Right renal cortex interstitium (tissue), 3 donors: ENCODE measurements at regions not wholly inside any gene's neighbourhood (a gene's known extent, or its start where the extent isn't known, plus 50 kb on each side); places are given as distances from the start of the nearest gene placed in this dataset.
"Not testable (repeated sequence)": the region's sequence is repeated elsewhere in the genome, so short reads cannot be mapped to it uniquely, and the experiment has no call there.

ENCODE experiments used
- DNase-seq, 3 donors: peaks; one replicate each; pipeline ENCODE4 v3.0.0-alpha.2; 2013; ENCODE audit warnings: low read depth in 3 of 3, low spot score in 2 of 3

DNA sequence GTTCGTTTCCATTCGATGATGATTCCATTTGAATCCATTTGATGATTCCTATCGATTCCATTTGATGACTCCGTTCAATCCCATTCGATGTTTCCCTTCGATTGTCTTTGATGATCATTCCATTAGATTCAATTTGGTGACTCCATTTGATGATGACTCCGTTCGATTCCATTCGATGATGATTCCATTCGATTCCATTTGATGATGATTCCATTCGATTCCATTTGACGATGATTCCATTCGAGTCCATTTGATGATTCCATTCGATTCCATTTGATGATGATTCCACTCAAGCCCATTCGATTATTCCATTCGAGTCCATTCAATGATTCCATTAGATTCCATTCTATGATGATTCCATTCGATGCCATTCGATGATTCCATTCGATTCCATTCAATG is 2730.6 kb downstream of the RPIA start:
- not testable (repeated sequence) for DNase-seq

DNA sequence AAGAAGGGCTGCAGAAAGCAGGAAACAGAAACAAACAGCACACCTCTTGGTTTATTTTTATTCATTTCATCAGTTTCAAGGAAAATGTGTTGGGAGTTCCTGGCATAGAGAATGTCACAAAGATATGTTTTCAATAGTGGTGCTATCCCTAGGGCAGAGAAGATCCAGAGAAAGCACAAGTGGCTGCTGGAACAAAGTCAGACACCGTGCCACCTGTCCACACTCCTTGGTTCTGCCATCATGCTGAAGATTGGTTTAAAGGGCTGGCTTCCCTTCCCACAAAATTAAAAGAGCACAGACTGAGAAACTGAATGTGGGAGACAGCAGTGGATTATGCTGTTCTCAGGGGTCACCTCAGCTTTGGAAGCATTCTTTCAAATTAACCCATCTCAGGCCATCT is 2735.7 kb downstream of the RPIA start:
- not testable (repeated sequence) for DNase-seq

DNA sequence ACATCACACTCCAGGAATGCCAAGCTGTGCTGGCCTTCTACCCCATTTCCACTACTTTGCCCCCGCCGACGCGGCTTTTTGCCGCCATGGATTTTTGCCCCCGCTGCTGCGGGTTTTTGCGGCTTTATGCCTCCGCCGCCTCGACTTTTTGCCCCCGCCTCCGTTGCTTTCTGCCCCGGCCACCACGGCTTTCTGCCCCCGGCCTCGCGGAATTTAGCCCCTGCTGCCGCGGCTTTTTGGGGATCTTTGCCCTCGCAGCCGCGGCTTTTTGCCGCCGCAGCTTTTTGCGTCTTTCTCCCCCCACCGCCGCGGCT is 2750.4 kb downstream of the RPIA start:
- not testable (repeated sequence) for DNase-seq

DNA sequence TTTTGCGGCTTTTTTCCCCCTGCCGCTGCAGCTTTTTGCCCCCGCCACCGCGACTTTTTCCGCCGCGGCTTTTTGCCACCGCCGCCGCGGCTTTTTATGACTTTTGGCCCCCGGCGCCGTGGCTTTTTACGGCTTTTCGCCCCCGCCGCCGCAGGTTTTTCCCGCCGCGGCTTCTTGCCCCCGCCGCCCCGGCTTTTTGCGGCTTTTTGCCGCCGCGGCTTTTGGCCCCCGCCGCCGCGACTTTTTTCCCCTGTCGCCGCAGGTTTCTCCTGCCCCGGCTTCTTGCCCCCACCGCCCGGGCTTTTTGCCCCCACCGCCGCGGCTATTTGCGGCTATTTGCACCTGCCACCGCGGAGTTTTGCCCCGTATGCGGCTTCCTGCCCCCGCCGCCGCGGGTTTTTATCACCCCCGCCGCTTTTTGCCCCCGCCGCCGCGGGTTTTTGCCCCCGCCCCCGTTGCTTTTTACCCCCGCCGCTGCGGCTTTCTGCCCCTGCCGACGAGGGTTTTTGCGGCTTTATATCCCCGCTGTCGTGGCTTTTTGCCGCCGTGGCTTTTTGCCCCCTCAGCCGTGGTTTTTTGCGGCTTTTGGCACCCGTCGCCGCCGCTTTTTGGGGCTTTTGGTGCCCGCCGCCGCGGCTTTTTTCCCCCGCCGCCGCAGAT is 2750.9 kb downstream of the RPIA start:
- no peak for DNase-seq

DNA sequence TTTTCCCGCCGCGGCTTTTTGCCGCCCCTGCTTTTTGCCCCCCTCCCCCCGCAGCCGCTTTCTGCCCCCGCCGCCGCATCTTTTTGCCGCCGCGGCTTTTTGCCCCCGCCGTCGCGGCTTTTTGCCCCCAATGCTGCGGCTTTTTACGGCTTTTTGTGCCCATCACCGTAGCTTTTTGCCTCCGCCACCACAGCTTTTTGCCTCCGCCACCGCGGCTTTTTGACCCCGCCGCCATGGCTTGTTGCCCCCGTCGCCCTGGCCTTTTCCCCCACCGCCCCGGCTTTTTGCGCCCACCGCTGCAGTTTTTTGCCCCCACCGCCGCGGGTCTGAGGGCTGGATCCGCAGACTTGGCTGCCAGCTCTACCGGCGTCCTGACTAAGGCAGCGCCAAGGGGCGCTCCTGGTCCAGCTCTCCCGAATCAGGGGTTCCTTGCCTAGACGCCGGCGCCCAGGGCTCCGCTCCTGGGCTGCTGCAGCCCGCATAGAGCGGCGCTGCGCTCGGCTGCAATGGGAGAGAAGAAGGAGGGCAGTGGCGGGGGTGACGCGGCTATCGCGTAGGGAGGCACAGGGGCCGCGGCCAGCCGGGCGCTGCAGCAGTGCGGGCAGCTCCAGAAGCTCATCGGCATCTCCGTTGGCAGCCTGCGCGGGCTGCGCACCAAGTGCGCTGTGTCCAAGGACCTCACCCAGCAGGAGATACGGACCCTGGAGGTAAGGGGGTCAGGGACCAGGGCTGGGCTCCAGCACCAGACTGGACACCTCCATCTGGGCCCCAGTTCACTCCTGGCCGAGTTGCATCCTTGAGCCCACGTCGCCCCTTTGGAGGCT is 2751.6 kb downstream of the RPIA start:
- DNase-seq: not testable (repeated sequence)

DNA sequence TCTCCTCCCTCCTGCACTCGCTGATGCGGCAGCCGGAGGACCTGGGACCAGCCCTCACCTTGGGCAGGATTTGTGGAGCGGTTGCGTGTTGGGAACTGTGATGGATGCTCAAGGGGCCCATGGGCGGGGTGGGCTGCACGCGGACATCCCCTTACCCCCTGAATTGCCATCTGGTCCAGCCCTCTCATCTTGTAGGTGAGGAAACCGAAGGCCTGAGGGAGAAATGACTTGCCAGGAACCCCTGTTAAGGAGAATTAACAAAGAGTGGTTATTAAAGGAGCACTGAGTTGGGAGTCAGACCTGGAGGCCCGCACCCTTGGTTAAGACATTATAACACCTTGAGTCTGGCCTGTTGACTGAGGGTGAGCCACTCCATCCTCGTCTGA is 2752.2 kb downstream of the RPIA start:
- DNase-seq: not testable (repeated sequence)

DNA sequence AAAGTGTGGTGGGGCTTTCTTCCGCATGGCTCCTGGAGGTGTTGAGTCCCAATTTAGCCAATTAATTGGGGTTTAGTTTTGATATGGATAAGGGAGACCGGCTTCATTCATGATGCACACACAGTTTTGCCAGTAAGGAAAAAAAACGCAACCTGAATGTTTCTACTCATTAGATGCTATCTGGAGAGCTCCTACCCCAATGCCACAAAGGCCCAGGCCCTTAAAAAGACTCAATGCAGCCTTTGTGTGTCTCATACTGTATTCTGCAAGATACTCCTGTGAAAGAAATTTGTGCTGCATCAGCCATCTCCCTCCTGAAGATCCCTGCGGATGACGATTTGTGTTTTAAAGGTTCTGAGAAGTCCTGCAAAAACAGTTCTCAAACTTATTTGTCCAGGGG is 2754.2 kb downstream of the RPIA start:
- not testable (repeated sequence) for DNase-seq

DNA sequence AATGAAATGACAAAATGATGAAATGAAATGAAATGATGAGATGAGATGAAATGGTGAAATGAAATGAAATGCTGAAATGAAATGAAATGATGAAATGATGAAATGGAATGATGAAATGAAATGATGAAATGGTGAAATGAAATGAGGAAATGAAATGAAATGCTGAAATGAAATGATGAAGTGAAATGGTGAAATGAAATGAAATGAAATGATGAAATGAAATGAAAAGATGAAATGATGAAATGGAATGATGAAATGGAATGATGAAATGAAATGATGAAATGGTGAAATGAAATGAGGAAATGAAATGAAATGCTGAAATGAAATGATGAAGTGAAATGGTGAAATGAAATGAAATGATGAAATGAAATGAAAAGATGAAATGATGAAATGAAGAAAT is 2755.0 kb downstream of the RPIA start:
- not testable (repeated sequence) for DNase-seq

DNA sequence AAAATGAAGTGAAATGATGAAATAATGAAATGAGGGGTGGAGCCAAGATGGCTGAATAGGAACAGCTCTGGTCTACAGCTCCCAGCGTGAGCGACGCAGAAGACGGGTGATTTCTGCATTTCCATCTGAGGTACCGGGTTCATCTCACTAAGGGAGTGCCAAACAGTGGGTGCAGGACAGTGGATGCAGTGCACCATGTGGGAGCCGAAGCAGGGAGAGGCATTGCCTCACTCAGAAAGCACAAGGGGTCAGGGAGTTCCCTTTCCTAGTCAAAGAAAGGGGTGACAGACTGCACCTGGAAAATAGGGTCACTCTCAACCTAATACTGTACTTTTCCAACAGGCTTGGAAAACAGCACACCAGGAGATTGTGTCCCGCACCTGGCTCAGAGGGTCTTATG is 2755.4 kb downstream of the RPIA start:
- not testable (repeated sequence) for DNase-seq

DNA sequence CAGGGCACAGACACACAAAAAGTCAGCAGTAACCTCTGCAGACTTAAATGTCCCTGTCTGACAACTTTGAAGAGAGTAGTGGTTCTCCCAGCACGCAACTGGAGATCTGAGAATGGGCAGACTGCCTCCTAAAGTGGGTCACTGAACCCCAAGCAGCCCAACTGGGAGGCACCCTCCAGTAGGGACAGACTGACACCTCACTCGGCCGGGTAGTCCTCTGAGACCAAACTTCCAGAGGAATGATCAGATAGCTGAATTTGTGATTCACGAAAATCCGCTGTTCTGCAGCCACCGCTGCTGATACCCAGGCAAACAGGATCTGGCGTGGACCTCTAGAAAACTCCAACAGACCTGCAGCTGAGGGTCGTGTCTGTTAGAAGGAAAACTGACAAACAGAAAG is 2756.0 kb downstream of the RPIA start:
- not testable (repeated sequence) for DNase-seq

DNA sequence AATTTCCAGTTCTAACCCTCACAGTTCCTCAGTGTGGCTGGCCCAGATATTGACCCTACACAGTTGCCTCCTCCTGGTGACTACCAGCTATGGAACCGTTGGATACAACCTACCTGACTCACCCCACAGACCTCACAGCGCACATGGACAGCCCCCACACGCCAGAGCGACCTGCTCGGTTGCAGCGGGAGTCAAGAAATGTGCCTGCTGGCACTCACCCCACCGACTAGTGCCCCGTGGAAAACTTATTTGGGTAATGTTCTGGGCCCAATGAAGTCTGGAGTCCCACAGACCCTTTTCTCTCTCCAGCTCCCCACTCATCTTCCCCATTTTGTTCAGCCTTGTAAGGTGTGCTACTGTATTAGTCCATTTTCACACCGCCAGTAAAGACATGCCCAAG is 2770.8 kb downstream of the RPIA start:
- DNase-seq: not testable (repeated sequence)

DNA sequence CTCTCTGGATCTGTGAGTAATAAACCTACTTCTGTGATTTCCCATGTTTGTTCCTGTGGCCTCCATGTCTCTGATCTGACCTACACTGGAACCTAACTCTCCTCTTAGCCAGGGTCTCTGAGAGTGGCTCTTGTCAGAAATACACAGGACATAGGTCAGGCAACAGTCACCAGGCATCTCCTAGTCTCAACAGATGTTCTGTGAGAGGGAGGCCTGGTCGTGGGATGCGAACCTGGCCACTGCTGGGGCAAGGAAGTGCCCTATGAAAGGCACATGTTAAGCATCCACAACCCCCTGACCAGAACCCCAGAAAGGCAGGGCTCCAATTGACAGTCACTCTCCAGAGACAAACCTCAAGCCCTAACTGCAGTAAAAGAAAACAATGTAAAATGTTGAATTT is 2771.5 kb downstream of the RPIA start:
- not testable (repeated sequence) for DNase-seq

DNA sequence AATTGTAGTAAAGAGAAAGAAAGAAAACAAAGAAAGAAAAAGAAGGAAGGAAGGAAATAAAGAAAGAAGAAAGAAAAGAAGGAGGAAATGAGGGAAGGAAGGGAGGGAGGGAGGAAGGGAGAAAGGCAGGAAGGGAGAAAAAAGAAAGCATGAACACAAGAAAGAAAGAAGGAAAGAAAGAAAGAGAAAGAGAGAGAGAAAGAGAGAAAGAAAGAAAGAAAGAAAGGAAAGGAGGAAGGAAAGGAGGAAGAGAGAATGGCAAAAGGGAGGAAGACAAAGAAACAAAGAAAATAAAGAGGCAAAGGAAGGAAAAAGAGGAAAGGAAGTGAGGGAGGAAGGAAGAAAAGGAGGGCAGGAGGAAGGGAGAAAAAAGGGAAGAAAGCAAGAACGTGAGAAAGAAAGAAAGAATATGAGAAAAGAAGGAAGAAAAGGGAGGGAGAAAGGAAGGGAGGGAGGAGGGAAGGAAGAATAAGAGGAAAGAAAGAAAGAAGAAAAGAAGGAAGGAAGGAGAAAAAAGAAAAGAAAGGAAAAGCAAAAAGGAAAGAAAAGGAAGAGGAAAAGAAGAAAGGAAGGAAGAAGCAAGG is 2775.4 kb downstream of the RPIA start:
- not testable (repeated sequence) for DNase-seq

DNA sequence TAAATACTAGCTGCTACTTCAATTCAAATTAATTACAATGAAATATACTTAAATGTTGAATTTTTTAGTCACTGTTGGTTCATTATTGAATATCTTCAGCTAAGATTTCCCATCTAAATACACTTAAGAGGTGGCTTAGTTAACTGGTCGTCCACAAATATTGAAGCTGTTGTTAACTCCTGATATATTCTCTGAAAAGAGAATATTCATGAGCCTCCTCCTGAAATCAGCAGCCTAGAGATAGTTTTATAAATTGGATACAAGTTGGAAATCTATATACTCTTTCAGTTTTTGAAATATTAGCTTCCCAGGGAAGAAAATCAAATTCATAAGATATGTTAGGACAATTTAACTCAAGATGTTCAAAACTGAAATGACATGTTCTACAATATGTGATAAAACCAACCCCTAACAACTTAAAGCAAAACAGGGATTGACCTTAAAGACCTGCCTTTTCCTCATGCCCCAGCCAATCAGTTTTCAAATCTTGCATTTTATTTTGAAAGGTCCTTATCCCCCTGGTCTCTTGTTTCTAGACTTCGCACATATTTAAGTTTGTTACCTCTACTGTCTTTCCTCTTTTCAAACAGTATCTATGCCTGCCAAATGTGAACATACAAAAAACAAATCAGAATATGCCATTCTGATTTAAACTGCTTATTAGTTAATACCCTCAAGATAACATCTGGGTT is 2784.9 kb downstream of the RPIA start:
- DNase-seq: not testable (repeated sequence)

DNA sequence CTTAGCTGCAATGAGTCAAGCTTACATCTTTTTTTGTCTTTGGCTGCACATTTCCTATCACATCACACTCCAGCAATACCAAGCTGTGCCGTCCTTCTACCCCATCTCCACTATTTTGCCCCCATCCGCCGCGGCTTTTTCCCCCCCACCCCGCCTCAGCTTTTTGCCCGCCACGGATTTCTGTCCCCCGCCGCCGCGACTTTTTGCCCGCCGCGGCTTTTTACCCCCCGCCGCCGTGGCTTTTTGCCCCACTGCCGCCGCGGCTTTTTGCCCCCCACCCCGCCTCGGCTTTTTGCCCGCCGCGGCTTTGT is 2785.4 kb downstream of the RPIA start:
- not testable (repeated sequence) for DNase-seq

DNA sequence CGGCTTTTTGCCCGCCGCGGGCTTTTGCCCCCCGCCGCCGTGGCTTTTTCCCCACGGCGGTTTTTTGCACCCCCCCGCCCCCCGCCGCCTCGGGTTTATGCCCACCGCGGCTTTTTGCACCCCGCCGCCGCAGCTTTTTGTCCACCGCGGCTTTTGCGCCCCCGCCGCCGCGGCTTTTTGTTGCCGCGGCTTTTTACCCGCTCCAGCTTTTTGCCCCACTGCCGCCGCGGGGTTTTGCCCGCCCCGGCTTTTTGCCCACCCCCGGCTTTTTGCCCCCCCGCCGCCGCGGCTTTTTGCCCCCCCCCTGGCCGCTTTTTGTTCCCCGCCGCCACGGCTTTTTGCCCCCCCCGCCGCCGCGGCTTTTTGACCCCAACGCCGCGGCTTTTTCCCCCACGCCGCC is 2785.8 kb downstream of the RPIA start:
- not testable (repeated sequence) for DNase-seq

DNA sequence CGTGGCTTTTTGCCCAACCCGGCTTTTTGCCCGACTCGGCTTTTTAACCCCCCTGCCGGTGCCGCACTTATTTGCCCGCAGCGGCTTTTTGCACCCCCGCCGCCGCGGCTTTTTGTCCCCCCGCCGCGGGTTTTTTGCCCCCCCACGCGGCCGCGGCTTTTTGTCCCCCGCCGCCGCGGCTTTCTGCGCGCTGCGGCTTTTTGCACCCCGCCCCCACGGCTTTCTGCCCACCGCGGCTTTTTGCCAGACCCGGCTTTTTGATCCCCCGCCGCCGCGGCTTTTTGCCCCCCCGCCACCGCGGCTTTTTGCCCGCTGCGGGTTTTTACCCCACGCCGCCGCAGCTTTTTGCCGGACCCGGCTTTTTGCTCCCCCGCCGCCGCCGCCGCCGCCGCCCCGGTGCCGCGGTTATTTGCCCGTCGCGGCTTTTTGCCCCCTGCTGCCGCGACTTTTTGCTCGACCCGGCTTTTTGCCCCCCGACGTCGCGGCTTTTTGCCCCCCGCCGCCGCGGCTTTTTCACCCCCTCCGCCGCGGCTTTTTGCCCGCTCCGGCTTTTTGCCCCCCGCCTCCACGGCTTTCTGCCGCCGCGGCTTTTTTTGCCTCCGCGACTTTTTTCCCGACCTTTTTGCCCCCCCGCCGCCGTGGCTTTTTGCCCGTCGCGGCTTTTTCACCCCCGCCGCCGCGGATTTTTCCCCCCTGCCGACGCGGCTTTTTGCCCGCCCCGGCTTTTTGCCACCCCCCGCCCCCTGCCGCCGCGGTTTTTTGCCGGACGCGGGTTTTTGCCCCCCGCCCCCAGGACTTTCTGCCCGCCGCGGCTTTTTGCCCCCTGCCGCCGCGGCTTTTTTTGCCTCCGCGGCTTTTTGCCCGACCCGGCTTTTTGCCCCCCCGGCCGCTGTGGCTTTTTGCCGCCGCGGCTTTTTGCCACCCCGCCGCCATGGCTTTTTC is 2786.5 kb downstream of the RPIA start:
- no peak for DNase-seq

DNA sequence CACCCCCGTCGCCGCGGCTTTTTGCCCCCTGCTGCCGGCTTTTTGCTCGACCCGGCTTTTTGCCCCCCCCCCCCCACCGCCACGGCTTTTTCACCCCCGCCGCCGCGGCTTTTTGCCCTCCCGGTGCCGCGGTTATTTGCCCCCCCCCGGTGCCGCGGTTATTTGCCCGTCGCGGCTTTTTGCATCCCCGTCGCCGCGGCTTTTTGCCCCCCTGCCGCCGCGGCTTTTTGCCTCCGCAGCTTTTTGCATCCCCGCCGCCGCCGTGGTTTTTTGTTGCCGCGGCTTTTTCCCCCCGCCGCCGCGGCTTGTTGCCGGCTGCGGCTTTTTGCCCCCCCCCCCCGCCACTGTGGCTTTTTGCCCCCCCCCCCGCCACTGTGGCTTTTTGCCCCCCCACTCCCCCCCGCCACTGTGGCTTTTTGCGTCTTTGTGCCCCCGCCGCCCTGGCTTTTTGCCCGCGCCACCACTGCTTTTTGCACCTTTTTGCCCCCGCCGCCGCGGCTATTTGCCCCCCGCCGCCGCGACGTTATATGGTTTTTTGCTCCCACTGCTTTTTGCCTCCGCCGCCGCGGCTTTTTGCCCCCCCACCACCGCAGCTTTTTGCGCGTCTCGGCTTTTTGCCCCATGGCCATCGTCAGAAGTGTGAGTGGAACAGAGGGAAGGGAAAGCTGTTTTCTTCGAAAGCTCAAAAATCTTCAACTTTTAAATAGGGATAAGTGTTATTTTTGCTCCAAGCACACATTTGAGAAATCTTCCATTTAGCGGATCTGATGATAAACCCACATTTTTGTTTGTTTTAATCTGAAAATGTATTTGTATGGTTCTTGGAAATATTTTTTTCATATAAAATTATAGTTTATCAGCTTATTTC is 2787.6 kb downstream of the RPIA start:
- not testable (repeated sequence) for DNase-seq

DNA sequence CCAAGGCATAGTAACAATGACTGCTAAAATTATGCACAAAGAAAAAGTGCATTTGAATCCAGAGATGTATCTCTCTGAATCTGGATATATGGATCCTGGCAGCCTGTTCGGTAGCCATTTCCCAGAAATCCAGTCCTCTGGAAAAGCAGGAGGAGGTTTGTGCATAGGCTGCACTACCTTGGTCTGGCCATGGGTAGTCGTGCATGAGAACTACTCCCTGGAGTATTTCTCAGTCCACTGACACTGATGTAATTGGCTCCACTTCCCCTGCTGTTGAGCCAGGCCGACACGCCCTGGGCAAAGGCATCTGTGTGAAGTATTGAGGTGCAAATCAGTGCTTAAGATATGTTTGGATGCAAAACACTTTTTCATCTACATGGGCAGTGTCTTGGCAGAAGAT is 2793.8 kb downstream of the RPIA start:
- not testable (repeated sequence) for DNase-seq
